Naive thymus-derived CD8-positive, alpha-beta T cell (primary cell): ENCODE measurements at regions not wholly inside any gene's neighbourhood (a gene's known extent, or its start where the extent isn't known, plus 50 kb on each side); places are given as distances from the start of the nearest gene placed in this dataset.

ENCODE experiments used
- ATAC-seq, 2 donors: fragments of 150-1000 bp; cut with Tn5 transposase in 1 of 2; sonication (Bioruptor Pico), chemical (Tn5 transposase) in 1 of 2; 1 replicate in 1 of 2; 2 replicates in 1 of 2; pipeline ENCODE4 v1.10.0; 2021; ENCODE audit warnings: mild to moderate bottlenecking in 2 of 2, moderate library complexity in 2 of 2
- POLR2A ChIA-PET: fragments of 350-600 bp; sonication (Branson Sonifier 250); formaldehyde crosslinking; loops from one replicate; lab custom pipeline; 2021; ENCODE audit warnings: antibody characterized with exemption; lab: Charles Lee
- DNase-seq, 10 donors: peaks; one replicate each; pipeline versions ENCODE4 v3.0.0 to v3.0.0-alpha.2; 2020 to 2022
- H3K27ac Mint-ChIP-seq, 10 donors: one replicate each; pipeline ENCODE4 v1.8.0; 2020 to 2022; ENCODE audit warnings: mild to moderate bottlenecking in 10 of 10, mixed read lengths in 10 of 10, moderate library complexity in 4 of 10, inconsistent platforms in 1 of 10
- H3K27me3 Mint-ChIP-seq, 5 donors: one replicate each; pipeline ENCODE4 v1.8.0; 2021 to 2022; ENCODE audit warnings: mixed read lengths in 5 of 5
- H3K36me3 Mint-ChIP-seq, 3 donors: one replicate each; pipeline ENCODE4 v1.8.0; 2020 to 2022; ENCODE audit warnings: mixed read lengths in 3 of 3, mild to moderate bottlenecking in 2 of 3, inconsistent platforms in 1 of 3
- H3K4me1 Mint-ChIP-seq, 4 donors: one replicate each; pipeline ENCODE4 v1.8.0; 2021 to 2022; ENCODE audit warnings: mixed read lengths in 4 of 4
- H3K4me3 Mint-ChIP-seq, 10 donors: one replicate each; pipeline ENCODE4 v1.8.0; 2020 to 2022; ENCODE audit warnings: mild to moderate bottlenecking in 10 of 10, mixed read lengths in 10 of 10, moderate library complexity in 6 of 10, inconsistent platforms in 1 of 10
- H3K9me3 Mint-ChIP-seq, 9 donors: one replicate each; pipeline ENCODE4 v1.8.0; 2020 to 2022; ENCODE audit warnings: mixed read lengths in 9 of 9, mild to moderate bottlenecking in 3 of 9, inconsistent platforms in 1 of 9, moderate library complexity in 1 of 9

GRCh38 chr14:30138567-30138966 lies 210.9 kb upstream of the PRKD1 start:
- peaks cover 0 to 12% (median 3%) of the 10 kb centered on the region in 3 donors for H3K36me3 Mint-ChIP-seq
- no peak overlapping the region for H3K4me3 Mint-ChIP-seq
- peaks cover 0 to 9% (median 0%) of the 10 kb centered on the region in 5 donors for H3K27me3 Mint-ChIP-seq
- peaks cover 0 to 18% (median 4%) of the 10 kb centered on the region in 9 donors for H3K9me3 Mint-ChIP-seq
- POLR2A ChIA-PET: no interaction called here
- DNase-seq: no peak
- ATAC-seq: no peak
- no peak overlapping the region for H3K27ac Mint-ChIP-seq
- H3K4me1 Mint-ChIP-seq: no peaks in the 10 kb centered on the region

GRCh38 chr14:30142216-30142615 lies 214.6 kb upstream of the PRKD1 start:
- Mint-ChIP-seq H3K27me3 (peaks cover 0 to 9% (median 0%) of the 10 kb centered on the region in 5 donors), H3K4me3 (no peak overlapping the region), H3K9me3 (peaks cover 12 to 43% (median 24%) of the 10 kb centered on the region in 9 donors), H3K27ac (no peak overlapping the region), H3K36me3 (peaks cover 0 to 28% (median 4%) of the 10 kb centered on the region in 3 donors), H3K4me1 (no peaks in the 10 kb centered on the region)
- no peak for DNase-seq
- POLR2A ChIA-PET: no interaction called here
- ATAC-seq: no peak

DNA sequence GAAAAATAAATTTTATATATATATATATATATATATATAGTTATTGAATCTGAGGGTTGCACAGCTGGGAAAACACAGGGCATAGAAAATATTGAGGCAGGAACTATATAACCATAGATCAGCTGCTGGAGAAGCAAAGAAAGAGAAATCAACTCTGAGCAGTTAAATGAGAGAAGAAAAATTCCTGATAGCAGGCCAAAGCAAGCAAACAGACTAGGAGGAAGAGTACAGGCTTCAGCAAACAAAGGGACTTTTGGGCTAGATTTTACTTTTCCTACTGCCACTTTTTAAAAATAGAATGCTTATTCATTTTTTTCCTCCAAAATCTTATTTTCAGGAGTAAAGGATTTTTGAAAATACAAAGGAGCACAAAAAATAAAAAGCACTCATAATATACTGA lies 216.0 kb upstream of the PRKD1 start:
- Mint-ChIP-seq H3K4me3 (no peak overlapping the region), H3K9me3 (peaks cover 17 to 52% (median 27%) of the 10 kb centered on the region in 9 donors), H3K36me3 (peaks cover 0 to 36% (median 4%) of the 10 kb centered on the region in 3 donors), H3K27me3 (peaks cover 0 to 9% (median 0%) of the 10 kb centered on the region in 5 donors), H3K4me1 (no peaks in the 10 kb centered on the region), H3K27ac (no peak overlapping the region)
- DNase-seq (no peak), ATAC-seq (no peak)
- POLR2A ChIA-PET: no interaction called here

DNA sequence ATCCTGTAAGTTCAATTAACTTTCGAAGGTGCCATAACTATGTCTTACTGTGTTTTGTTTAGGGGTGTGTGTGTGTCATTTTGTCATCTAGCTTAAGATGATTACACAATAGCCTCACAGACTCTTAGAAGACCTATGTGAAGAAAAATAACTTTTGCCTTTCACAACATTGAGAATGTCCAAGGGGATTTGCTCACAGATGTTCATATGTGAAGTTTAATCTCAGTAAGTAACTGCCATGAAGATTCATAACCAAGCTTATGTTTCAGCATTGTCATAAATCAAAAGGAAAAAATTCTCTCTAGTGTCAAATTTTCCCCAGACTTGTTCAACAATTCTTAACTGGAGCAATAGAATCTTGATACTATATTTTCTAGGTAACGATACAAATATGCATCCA lies 226.1 kb upstream of the PRKD1 start:
- no peak overlapping the region for H3K4me3 Mint-ChIP-seq
- no peaks in the 10 kb centered on the region for H3K4me1 Mint-ChIP-seq
- no peak for DNase-seq
- H3K27me3 Mint-ChIP-seq: peaks cover 0 to 1% (median 0%) of the 10 kb centered on the region in 5 donors
- POLR2A ChIA-PET: no interaction called here
- ATAC-seq: no peak
- no peak overlapping the region for H3K27ac Mint-ChIP-seq
- H3K36me3 Mint-ChIP-seq: no peaks in the 10 kb centered on the region
- H3K9me3 Mint-ChIP-seq: peaks cover 0 to 16% (median 5%) of the 10 kb centered on the region in 9 donors

DNA sequence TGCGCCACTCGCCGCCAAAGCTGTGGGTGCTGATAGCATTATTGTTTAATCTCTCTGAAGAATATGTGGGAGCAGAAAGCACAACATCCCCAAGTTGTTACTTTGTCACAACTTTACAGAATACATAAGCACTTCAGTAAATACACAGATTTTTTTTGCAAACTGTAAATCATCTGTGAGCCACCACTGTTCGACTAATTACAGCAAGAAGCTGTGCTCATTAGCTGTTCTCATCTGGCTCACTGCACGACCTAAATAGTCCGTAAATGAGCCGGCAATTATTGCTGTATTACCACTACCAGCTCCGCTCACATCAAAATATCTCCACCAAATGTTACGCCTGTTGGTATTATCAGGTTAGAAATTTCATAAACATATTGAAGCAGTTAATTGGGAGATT lies 228.9 kb upstream of the PRKD1 start:
- H3K9me3 Mint-ChIP-seq: peaks cover 0 to 12% (median under 1%) of the 10 kb centered on the region in 9 donors
- H3K36me3 Mint-ChIP-seq: no peaks in the 10 kb centered on the region
- no peaks in the 10 kb centered on the region for H3K4me1 Mint-ChIP-seq
- H3K27ac Mint-ChIP-seq: no peak overlapping the region
- H3K27me3 Mint-ChIP-seq: peaks cover 0 to 1% (median 0%) of the 10 kb centered on the region in 5 donors
- POLR2A ChIA-PET: no interaction called here
- no peak for DNase-seq
- ATAC-seq: no peak
- no peak overlapping the region for H3K4me3 Mint-ChIP-seq

GRCh38 chr14:30158299-30158698 lies 230.7 kb upstream of the PRKD1 start:
- POLR2A ChIA-PET: no interaction called here
- no peak overlapping the region for H3K27ac Mint-ChIP-seq

GRCh38 chr14:30159374-30159773 lies 231.7 kb upstream of the PRKD1 start:
- Mint-ChIP-seq H3K4me1 (no peaks in the 10 kb centered on the region), H3K9me3 (peaks cover 0 to 12% (median 0%) of the 10 kb centered on the region in 9 donors), H3K27me3 (peaks cover 0 to 1% (median 0%) of the 10 kb centered on the region in 5 donors), H3K4me3 (no peak overlapping the region), H3K27ac (no peak overlapping the region), H3K36me3 (no peaks in the 10 kb centered on the region)
- no peak for ATAC-seq
- DNase-seq: no peak
- POLR2A ChIA-PET: no interaction called here

More at GRCh38 chr14:30158299-30158698, 230.7 kb upstream of the PRKD1 start:
- DNase-seq (no peak), ATAC-seq (no peak)
- Mint-ChIP-seq H3K4me1 (no peaks in the 10 kb centered on the region), H3K9me3 (peaks cover 0 to 12% (median 0%) of the 10 kb centered on the region in 9 donors), H3K4me3 (no peak overlapping the region), H3K27me3 (peaks cover 0 to 1% (median 0%) of the 10 kb centered on the region in 5 donors), H3K36me3 (no peaks in the 10 kb centered on the region)

DNA sequence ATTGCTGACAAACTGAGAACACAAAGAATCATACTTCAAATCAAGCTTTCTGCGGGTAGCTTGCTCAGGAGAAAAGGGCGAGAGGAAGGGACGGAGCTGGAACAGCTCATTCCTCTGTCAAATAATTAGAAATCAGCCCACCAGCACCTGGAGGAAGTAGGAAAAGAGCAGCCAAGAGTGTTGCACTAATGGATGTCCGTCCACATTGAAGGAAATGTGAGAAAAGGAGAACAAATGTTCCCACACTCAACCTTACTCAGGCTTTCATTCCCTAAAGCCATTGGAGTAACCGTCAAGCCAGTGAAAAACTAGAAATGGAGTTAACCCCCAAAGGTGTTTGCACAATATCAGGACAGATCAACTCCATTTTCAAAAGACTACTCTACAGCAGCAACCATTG lies 233.0 kb upstream of the PRKD1 start:
- no peak overlapping the region for H3K27ac Mint-ChIP-seq
- POLR2A ChIA-PET: no interaction called here
- DNase-seq (no peak), ATAC-seq (no peak)
- H3K27me3 Mint-ChIP-seq: peaks cover 0 to 1% (median 0%) of the 10 kb centered on the region in 5 donors
- no peaks in the 10 kb centered on the region for H3K4me1 Mint-ChIP-seq
- H3K36me3 Mint-ChIP-seq: no peaks in the 10 kb centered on the region
- H3K4me3 Mint-ChIP-seq: no peak overlapping the region
- H3K9me3 Mint-ChIP-seq: peaks cover 0 to 12% (median 0%) of the 10 kb centered on the region in 9 donors

- H3K4me3 Mint-ChIP-seq: no peak overlapping the region
- peaks cover 0 to 2% (median 0%) of the 10 kb centered on the region in 9 donors for H3K9me3 Mint-ChIP-seq
- H3K27me3 Mint-ChIP-seq: no peaks in the 10 kb centered on the region
- ATAC-seq (no peak), DNase-seq (no peak)
- no peaks in the 10 kb centered on the region for H3K4me1 Mint-ChIP-seq
- H3K27ac Mint-ChIP-seq: no peak overlapping the region
- POLR2A ChIA-PET: no interaction called here
- H3K36me3 Mint-ChIP-seq: no peaks in the 10 kb centered on the region
Measured at GRCh38 chr14:30162066-30162465, 234.4 kb upstream of the PRKD1 start.

DNA sequence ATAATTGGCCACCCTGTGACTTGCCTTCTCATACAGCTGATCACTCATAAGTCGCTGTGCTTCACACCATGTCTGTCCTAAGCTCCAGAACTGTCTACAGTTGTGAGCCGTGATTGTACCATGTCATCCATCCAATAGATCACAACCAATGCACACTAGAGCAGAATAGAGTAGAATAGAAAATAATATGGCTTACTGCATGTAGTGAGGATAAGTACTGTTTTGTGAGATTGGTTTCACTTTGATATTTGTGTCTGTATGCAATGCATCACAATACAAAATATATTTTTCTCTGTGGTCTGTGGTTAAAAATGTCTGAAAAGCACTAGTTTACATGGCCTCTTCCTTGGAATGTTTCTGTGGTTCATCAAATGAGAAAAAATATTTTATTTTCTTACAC lies 237.6 kb upstream of the PRKD1 start:
- no peaks in the 10 kb centered on the region for H3K4me1 Mint-ChIP-seq
- peaks cover 0 to 8% (median 0%) of the 10 kb centered on the region in 3 donors for H3K36me3 Mint-ChIP-seq
- no peak overlapping the region for H3K27ac Mint-ChIP-seq
- H3K4me3 Mint-ChIP-seq: no peak overlapping the region
- H3K27me3 Mint-ChIP-seq: no peaks in the 10 kb centered on the region
- DNase-seq: no peak
- ATAC-seq: no peak
- H3K9me3 Mint-ChIP-seq: peaks cover 0 to 20% (median 13%) of the 10 kb centered on the region in 9 donors
- POLR2A ChIA-PET: no interaction called here

GRCh38 chr14:30177781-30178180 lies 250.1 kb upstream of the PRKD1 start:
- no peaks in the 10 kb centered on the region for H3K4me1 Mint-ChIP-seq
- H3K9me3 Mint-ChIP-seq: peaks cover 0 to 13% (median 3%) of the 10 kb centered on the region in 9 donors
- no peak for DNase-seq
- H3K27ac Mint-ChIP-seq: no peak overlapping the region
- POLR2A ChIA-PET: no interaction called here
- H3K27me3 Mint-ChIP-seq: peaks cover 0 to 4% (median 0%) of the 10 kb centered on the region in 5 donors
- no peaks in the 10 kb centered on the region for H3K36me3 Mint-ChIP-seq
- no peak overlapping the region for H3K4me3 Mint-ChIP-seq
- no peak for ATAC-seq

GRCh38 chr14:30179381-30180130 lies 251.9 kb upstream of the PRKD1 start:
- Mint-ChIP-seq H3K4me1 (no peaks in the 10 kb centered on the region), H3K27me3 (peaks cover 0 to 4% (median 0%) of the 10 kb centered on the region in 5 donors), H3K4me3 (no peak overlapping the region), H3K27ac (no peak overlapping the region), H3K9me3 (peaks cover 0 to 13% (median 3%) of the 10 kb centered on the region in 9 donors), H3K36me3 (no peaks in the 10 kb centered on the region)
- ATAC-seq (no peak), DNase-seq (no peak)
- POLR2A ChIA-PET: no interaction called here

GRCh38 chr14:30180219-30180618 lies 252.6 kb upstream of the PRKD1 start:
- H3K27ac Mint-ChIP-seq: no peak overlapping the region
- no peak for ATAC-seq
- peaks cover 0 to 4% (median 0%) of the 10 kb centered on the region in 5 donors for H3K27me3 Mint-ChIP-seq

More at GRCh38 chr14:30180219-30180618, 252.6 kb upstream of the PRKD1 start:
- no peak for DNase-seq
- no peak overlapping the region for H3K4me3 Mint-ChIP-seq
- H3K9me3 Mint-ChIP-seq: peaks cover 0 to 12% (median 3%) of the 10 kb centered on the region in 9 donors
- H3K36me3 Mint-ChIP-seq: no peaks in the 10 kb centered on the region
- H3K4me1 Mint-ChIP-seq: no peaks in the 10 kb centered on the region
- POLR2A ChIA-PET: no interaction called here
